H1 (cell line): ENCODE measurements at regions not wholly inside any gene's neighbourhood (a gene's known extent, or its start where the extent isn't known, plus 50 kb on each side); places are given as distances from the start of the nearest gene placed in this dataset.

ENCODE experiments used
- CTCF ChIP-seq, 3 experiments: IDR thresholded peaks; 1 replicate in 2 of 3; 2 replicates in 1 of 3; pipeline versions ENCODE4 v1.5.1 to v1.6.1; 2011; ENCODE audit warnings: low read length in 3 of 3, mild to moderate bottlenecking in 3 of 3, inconsistent platforms in 2 of 3, low read depth in 1 of 3, moderate library complexity in 1 of 3; ENCODE audit not compliant: insufficient read depth in 1 of 3; ENCODE audit errors: control extremely low read depth in 1 of 3
- PHF8 ChIP-seq: fragments of 200-600 bp; sonication (generic); conservative IDR thresholded peaks from 2 replicates; pipeline ENCODE4 v1.7.1; 2012; ENCODE audit warnings: low read depth, mild to moderate bottlenecking, inconsistent platforms, low read length, moderate library complexity

- TF ChIP-seq CTCF (IDR thresholded peaks at IDR 0.05; ENCODE audit: control extremely low read depth in 1 of 3, insufficient read depth in 1 of 3, low read depth in 1 of 3, low read length in 3 of 3) = no peak
- TF ChIP-seq PHF8 = no peak
Observed at GRCh38 chr11:129738242-129738641, 77.4 kb upstream of the TMEM45B start (continued).
